SH-SY5Y (cell line): ENCODE measurements at regions not wholly inside any gene's neighbourhood (a gene's known extent, or its start where the extent isn't known, plus 50 kb on each side); places are given as distances from the start of the nearest gene placed in this dataset.

ENCODE experiments used
- GATA2 ChIP-seq: IDR thresholded peaks from 2 replicates; pipeline ENCODE4 v1.6.1; 2011; ENCODE audit warnings: mild to moderate bottlenecking, low read depth, low read length
- GATA3 ChIP-seq: IDR thresholded peaks from 2 replicates; pipeline ENCODE4 v1.6.1; 2011; ENCODE audit warnings: low read depth, mild to moderate bottlenecking, low read length, moderate library complexity

DNA sequence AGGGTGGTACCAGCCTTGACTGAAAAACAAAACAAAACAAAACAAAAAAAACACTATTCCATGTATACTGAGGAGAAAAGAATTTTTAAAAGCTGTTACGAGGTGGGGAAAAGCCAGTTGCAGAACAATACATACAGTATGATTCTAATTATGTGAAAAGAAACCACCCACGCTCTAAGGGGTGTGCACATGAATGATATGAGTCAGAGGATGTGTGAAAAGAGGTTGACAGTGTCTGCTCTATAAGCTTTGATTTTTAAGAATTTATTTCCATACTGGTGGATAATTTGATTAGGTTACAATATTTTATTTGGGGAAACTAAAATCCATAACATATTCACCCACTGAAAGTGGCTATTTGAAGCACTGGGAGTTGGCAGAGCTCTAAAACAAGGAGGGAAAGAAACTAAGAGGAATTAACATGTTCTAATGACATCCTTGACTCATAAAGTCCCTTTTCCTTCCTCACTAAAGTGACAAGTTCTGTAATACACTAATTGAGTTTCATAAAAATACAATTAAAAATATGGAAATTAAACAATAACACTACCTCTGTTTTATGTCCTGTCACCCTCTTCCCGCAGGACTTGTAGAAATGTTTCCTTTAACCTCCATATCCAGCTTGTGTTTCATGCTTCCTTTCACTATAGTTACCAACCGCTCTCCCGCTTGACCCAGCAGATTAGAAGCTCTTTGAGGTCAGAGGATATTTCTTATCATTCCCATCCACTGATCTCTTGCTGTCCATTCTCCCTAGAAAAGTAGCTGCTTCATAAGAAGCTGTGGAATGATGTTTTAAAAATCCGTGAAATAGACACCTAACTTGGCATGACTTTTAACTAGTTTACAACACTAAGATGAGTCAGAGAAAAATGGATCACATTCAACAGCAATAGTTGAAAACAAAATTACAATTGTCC lies 118.6 kb upstream of the CCDC28A start:
- TF ChIP-seq GATA2 (no peak), GATA3 (no peak)
